Fibroblast of upper back skin (primary cell): ENCODE measurements at regions not wholly inside any gene's neighbourhood (a gene's known extent, or its start where the extent isn't known, plus 50 kb on each side); places are given as distances from the start of the nearest gene placed in this dataset.
"Not testable (repeated sequence)": the region's sequence is repeated elsewhere in the genome, so short reads cannot be mapped to it uniquely, and the experiment has no call there.

Experiments used
- DNase-seq: peaks from one replicate; pipeline ENCODE4 v3.0.0-alpha.2; 2013

GRCh38 chr3:144023543-144023942 lies 51.9 kb downstream of the DIPK2A start:
- DNase-seq = not testable (repeated sequence)

- DNase-seq = no peak
Observed at GRCh38 chr3:144028798-144029411, 57.3 kb downstream of the DIPK2A start.

GRCh38 chr3:144029769-144030168 lies 58.1 kb downstream of the DIPK2A start:
- no peak for DNase-seq

GRCh38 chr3:144031938-144032337 lies 60.3 kb downstream of the DIPK2A start:
- no peak for DNase-seq

- DNase-seq = no peak
Observed at GRCh38 chr3:144032531-144033239, 61.1 kb downstream of the DIPK2A start.

- no peak for DNase-seq
Observed at GRCh38 chr3:144033240-144033589, 61.6 kb downstream of the DIPK2A start.

GRCh38 chr3:144033863-144034262 lies 62.2 kb downstream of the DIPK2A start:
- no peak for DNase-seq

- DNase-seq = no peak
Observed at GRCh38 chr3:144034715-144035290, 63.2 kb downstream of the DIPK2A start.

- no peak for DNase-seq
Observed at GRCh38 chr3:144036498-144036897, 64.9 kb downstream of the DIPK2A start.

- peak; percentile 8 for DNase-seq
Observed at GRCh38 chr3:144039661-144040060, 68.0 kb downstream of the DIPK2A start.

GRCh38 chr3:144041960-144042556 lies 70.4 kb downstream of the DIPK2A start:
- no peak for DNase-seq

GRCh38 chr3:144045766-144046165 lies 74.1 kb downstream of the DIPK2A start:
- no peak for DNase-seq

- no peak for DNase-seq
Observed at GRCh38 chr3:144049374-144049773, 77.8 kb downstream of the DIPK2A start.

- DNase-seq = no peak
Observed at GRCh38 chr3:144051211-144051610, 79.6 kb downstream of the DIPK2A start.

- peak; percentile 34 for DNase-seq
Observed at GRCh38 chr3:144052275-144052674, 80.7 kb downstream of the DIPK2A start.

- DNase-seq = peak; percentile 62
Observed at GRCh38 chr3:144053121-144053520, 81.5 kb downstream of the DIPK2A start.

GRCh38 chr3:144054766-144055165 lies 83.1 kb downstream of the DIPK2A start:
- no peak for DNase-seq

GRCh38 chr3:144055604-144056003 lies 84.0 kb downstream of the DIPK2A start:
- DNase-seq = peak; percentile 79

- no peak for DNase-seq
Observed at GRCh38 chr3:144058713-144059112, 87.1 kb downstream of the DIPK2A start.

GRCh38 chr3:144059481-144059880 lies 87.9 kb downstream of the DIPK2A start:
- no peak for DNase-seq

- no peak for DNase-seq
Observed at GRCh38 chr3:144060881-144061280, 89.3 kb downstream of the DIPK2A start.

GRCh38 chr3:144063306-144063705 lies 91.7 kb downstream of the DIPK2A start:
- DNase-seq = no peak

GRCh38 chr3:144067059-144067458 lies 95.4 kb downstream of the DIPK2A start:
- no peak for DNase-seq

GRCh38 chr3:144073698-144074097 lies 102.1 kb downstream of the DIPK2A start:
- no peak for DNase-seq
